Vagina (tissue), 2 donors: ENCODE measurements at regions not wholly inside any gene's neighbourhood (a gene's known extent, or its start where the extent isn't known, plus 50 kb on each side); places are given as distances from the start of the nearest gene placed in this dataset.

Source experiments
- POLR2A ChIP-seq, 2 donors: fragments of 450-650 bp; IDR thresholded peaks; one replicate each; pipeline ENCODE4 v1.6.1; 2017; ENCODE audit warnings: antibody characterized with exemption in 2 of 2, mild to moderate bottlenecking in 2 of 2, moderate library complexity in 2 of 2
- POLR2AphosphoS5 ChIP-seq, 2 donors: sonication (generic); formaldehyde crosslinking; IDR thresholded peaks; one replicate each; pipeline ENCODE4 v1.9.0; 2017; ENCODE audit warnings: antibody characterized with exemption in 2 of 2, mild to moderate bottlenecking in 2 of 2, low read depth in 1 of 2; ENCODE audit not compliant: insufficient read depth in 1 of 2
- TF ChIP-seq, protein P1 (sequence below), 3 experiments: fragments of 450-650 bp in 2 of 3; fragments of 200-600 bp in 1 of 3; sonication (generic) in 1 of 3; IDR thresholded peaks; one replicate each; pipeline ENCODE4 v1.5.1; 2017 to 2019; ENCODE audit warnings: antibody characterized with exemption in 3 of 3, mild to moderate bottlenecking in 2 of 3, moderate library complexity in 2 of 3

GRCh38 chr4:85409251-85409650, 65.7 kb upstream of the ARHGAP24 start:
- TF ChIP-seq, protein P1, sequence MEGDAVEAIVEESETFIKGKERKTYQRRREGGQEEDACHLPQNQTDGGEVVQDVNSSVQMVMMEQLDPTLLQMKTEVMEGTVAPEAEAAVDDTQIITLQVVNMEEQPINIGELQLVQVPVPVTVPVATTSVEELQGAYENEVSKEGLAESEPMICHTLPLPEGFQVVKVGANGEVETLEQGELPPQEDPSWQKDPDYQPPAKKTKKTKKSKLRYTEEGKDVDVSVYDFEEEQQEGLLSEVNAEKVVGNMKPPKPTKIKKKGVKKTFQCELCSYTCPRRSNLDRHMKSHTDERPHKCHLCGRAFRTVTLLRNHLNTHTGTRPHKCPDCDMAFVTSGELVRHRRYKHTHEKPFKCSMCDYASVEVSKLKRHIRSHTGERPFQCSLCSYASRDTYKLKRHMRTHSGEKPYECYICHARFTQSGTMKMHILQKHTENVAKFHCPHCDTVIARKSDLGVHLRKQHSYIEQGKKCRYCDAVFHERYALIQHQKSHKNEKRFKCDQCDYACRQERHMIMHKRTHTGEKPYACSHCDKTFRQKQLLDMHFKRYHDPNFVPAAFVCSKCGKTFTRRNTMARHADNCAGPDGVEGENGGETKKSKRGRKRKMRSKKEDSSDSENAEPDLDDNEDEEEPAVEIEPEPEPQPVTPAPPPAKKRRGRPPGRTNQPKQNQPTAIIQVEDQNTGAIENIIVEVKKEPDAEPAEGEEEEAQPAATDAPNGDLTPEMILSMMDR (IDR thresholded peaks at IDR 0.05), result no peak
- TF ChIP-seq POLR2AphosphoS5 (IDR thresholded peaks at IDR 0.05; ENCODE audit: insufficient read depth in 1 of 2, low read depth in 1 of 2), result no peak
- no peak for TF ChIP-seq POLR2A (IDR thresholded peaks at IDR 0.05)
